ENCODE measurements at regions not wholly inside any gene's neighbourhood (a gene's known extent, or its start where the extent isn't known, plus 50 kb on each side); places are given as distances from the start of the nearest gene placed in this dataset.
"Not testable (repeated sequence)": the region's sequence is repeated elsewhere in the genome, so short reads cannot be mapped to it uniquely, and the experiment has no call there.

DNA sequence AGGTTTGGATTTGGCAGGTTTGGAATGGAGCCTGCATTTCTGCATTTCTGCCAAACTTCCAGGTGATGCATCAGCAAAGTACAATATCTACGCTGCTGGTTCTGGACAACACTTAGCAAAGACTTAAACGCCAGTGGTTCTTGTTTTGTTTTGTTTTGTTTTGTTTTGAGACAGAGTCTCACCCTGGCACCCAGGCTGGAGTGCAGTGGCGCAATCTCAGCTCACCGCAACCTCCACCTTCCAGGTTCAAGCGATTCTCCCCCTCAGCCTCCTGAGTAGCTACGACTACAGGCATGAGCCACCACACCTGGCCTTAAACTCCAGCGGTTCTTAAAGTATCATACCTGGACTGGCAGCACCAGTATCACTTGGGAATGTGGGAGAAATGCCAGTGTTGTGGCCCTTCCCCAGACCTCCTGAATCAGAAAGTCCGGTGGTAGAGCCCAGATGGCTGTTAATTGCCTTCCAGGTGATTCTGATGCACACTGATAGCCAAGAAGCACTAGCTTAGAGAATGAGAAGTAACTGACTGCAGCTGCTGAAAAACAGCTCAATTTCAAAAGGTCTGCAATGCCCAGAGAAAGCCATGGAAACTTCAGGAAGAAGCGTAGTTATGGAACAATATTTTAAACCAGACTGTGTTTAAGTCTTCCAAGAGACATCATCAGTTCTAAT, 114.8 kb upstream of the FOXN3 start:
- 0 out of 2 replicates have a peak, but pooled peaks cover 3% of the 10 kb centered on the region for H3K4me1 ChIP-seq (ENCODE audit: insufficient read depth, low read length)
- H3K36me3 ChIP-seq (ENCODE audit: insufficient read depth, low read length): no peaks in the 10 kb centered on the region; the same call in 1 of the 2 replicates
- no peak overlapping the region for H3K9ac ChIP-seq (ENCODE audit: low read depth, low read length)
- H3K9me3 ChIP-seq (ENCODE audit: control insufficient read depth, insufficient read depth, low read length): no peaks in the 10 kb centered on the region

DNA sequence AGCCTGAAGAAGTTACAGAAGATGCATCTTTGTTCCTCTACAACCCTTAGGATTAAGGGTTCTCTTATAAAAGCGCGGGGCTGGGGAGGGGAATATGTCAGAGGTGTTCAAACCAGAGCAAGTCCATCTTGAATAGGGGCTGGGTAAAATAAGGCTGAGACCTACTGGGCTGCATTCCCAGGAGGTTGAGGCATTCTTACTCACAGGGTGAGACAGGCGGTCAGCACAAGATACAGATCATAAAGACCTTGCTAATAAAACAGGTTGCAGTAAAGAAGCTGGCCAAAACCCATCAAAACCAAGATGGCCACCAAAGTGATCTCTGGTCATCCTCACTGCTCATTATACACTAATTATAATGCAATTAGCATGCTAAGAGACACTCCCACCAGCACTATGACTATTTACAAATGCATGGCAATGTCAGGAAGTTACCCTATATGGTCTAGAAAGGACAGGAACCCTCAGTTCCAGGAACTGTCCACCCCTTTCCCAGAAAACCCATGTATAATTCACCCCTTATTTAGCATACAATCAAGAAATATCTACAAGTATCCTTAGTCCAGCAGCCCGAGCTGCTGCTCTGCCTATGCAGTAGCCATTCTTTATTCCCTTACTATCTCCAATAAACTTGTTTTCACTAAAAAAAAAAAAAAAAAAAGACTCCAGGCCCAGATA, 108.1 kb upstream of the FOXN3 start:
- 0 out of 2 replicates have a peak, but pooled peaks cover 4% of the 10 kb centered on the region for H3K9me3 ChIP-seq (ENCODE audit: control insufficient read depth, insufficient read depth, low read length)
- H3K4me1 ChIP-seq (ENCODE audit: insufficient read depth, low read length): no peaks in the 10 kb centered on the region
- H3K36me3 ChIP-seq (ENCODE audit: insufficient read depth, low read length): no peaks in the 10 kb centered on the region; the same call in 1 of the 2 replicates
- no peak overlapping the region for H3K9ac ChIP-seq (ENCODE audit: low read depth, low read length)

DNA sequence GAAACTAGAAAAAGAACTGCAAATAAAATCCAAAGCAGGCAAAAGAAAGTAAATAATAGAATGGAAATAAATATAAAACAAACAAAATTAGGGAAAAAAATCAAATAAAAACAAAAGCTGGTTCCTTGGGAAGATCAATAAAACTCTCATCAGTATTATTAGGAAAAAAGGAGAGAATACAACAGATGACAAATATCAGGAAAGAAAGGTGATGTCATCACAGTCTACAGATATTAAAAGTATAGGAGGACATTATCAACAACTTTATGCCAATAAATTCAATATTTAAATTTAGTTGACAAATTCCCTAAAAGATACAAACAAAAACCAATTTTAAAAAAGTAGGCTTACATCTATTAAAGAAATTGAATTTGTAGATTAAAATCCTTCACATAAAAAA, 107.4 kb upstream of the FOXN3 start:
- Histone ChIP-seq H3K9ac (ENCODE audit: low read depth, low read length) (no peak overlapping the region), H3K4me1 (ENCODE audit: insufficient read depth, low read length) (no peaks in the 10 kb centered on the region), H3K9me3 (ENCODE audit: control insufficient read depth, insufficient read depth, low read length) (0 out of 2 replicates have a peak, but pooled peaks cover 4% of the 10 kb centered on the region), H3K36me3 (ENCODE audit: insufficient read depth, low read length) (no peaks in the 10 kb centered on the region)

DNA sequence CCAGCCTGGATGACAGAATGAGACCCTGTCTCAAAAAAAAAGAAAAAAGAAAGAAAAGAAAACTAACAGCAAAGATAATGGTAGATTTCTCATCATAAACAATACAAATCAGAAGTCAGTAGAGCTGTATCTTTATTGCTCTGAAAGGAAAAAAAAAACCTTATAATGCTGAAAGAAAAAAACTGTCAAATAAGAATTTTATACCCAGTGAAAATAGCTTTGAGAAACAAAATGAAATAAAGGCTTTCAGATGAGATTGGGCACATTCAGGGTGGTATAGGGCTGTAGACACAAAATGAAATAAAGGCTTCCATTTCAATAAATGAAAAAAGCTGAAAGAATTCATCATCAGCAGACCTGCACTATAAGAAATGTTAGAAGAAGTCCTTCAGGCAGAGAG, 105.0 kb upstream of the FOXN3 start:
- Histone ChIP-seq H3K4me1 (ENCODE audit: insufficient read depth, low read length) (no peaks in the 10 kb centered on the region), H3K9me3 (ENCODE audit: control insufficient read depth, insufficient read depth, low read length) (0 out of 2 replicates have a peak, but pooled peaks cover 4% of the 10 kb centered on the region), H3K36me3 (ENCODE audit: insufficient read depth, low read length) (no peaks in the 10 kb centered on the region), H3K9ac (ENCODE audit: low read depth, low read length) (no peak overlapping the region)

DNA sequence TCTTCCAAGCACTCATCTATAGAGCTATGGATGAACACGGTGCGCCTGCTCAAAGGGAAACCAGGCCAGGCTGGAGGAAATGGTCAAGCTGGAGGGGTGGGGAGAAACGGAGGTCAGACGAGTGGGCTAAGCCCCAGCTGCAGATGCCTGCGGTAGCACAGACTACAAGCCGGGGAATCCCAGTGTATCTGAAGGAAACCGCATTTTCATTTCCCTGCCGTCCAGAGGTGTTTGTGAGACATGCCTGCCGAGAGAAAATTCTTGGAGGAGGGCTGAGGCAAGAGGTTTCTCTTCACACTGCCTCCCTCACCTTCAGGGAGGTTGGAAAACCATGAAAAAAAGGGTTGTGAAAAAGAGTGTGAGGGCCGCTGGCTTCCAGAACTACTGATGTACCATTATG, 102.0 kb upstream of the FOXN3 start:
- no peaks in the 10 kb centered on the region; the same call in 1 of the 2 replicates for H3K36me3 ChIP-seq (ENCODE audit: insufficient read depth, low read length)
- no peaks in the 10 kb centered on the region for H3K4me1 ChIP-seq (ENCODE audit: insufficient read depth, low read length)
- 0 out of 2 replicates have a peak, but pooled peaks cover 4% of the 10 kb centered on the region for H3K9me3 ChIP-seq (ENCODE audit: control insufficient read depth, insufficient read depth, low read length)
- no peak overlapping the region for H3K9ac ChIP-seq (ENCODE audit: low read depth, low read length)

DNA sequence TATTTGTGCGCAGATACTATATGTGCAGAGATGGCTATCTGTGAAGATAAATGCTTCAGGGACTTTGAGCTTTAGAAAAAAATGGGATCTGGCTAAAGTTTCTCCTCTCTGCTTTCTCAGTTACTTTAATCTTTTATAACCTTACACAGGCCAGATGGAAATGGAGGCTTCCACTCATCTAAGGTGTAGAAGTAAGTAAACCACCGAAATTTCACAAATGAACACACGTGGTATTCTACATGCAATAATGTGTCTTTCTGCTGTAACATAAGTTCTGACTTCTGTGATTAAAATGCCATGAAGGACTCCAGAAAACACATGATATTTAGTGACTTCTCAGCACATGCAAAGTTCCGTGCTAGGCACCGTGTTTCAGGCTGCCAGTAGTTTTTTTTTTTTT, 99.1 kb upstream of the FOXN3 start:
- Histone ChIP-seq H3K9ac (ENCODE audit: low read depth, low read length) (no peak overlapping the region), H3K36me3 (ENCODE audit: insufficient read depth, low read length) (no peaks in the 10 kb centered on the region; the same call in none of the 2 replicates)

DNA sequence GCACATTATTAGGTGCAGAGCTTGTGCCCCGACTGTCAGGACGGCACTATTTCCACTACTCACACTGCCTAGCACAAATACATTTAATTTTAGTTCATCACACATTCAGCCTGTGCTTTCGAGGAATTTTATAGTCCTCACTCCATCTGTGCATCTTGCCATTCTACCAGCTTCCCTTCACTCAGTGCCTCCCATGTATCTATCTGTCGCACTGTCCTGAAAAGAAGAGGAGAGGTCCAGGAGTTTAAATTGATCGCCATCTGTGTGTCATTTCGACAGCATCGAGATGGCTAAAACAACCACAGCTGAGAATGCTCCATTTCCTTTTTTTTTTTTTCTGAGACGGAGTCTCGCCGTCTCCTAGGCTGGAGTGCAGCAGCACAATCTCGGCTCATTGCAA, 97.6 kb upstream of the FOXN3 start:
- no peak overlapping the region for H3K9ac ChIP-seq (ENCODE audit: low read depth, low read length)
- H3K9me3 ChIP-seq (ENCODE audit: control insufficient read depth, insufficient read depth, low read length): no peaks in the 10 kb centered on the region
- no peaks in the 10 kb centered on the region; the same call in none of the 2 replicates for H3K36me3 ChIP-seq (ENCODE audit: insufficient read depth, low read length)
- H3K4me1 ChIP-seq (ENCODE audit: insufficient read depth, low read length): peaks cover 13% of the 10 kb centered on the region

More for the DNA sequence above, 99.1 kb upstream of the FOXN3 start:
- Histone ChIP-seq H3K9me3 (ENCODE audit: control insufficient read depth, insufficient read depth, low read length) (no peaks in the 10 kb centered on the region), H3K4me1 (ENCODE audit: insufficient read depth, low read length) (no peaks in the 10 kb centered on the region)

DNA sequence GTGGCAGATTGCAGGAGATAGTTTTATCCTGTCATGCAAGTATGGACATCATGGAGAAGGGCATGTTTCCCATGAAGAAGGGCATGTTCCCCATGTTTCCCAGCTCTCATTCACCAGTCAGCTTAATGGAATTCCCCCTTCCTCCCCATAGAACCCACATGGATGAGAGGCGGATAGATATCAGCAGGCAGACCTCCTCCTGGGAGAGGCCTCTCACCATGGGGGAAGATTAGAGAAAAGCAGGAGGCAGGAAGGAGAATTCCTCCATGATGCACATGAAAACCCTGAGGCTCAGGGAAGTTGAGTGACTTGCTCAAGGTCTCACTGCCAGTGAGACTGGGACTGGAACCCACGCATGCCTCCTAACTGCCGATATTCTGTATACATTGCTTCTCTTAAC, 92.9 kb upstream of the FOXN3 start:
- no peaks in the 10 kb centered on the region for H3K9me3 ChIP-seq (ENCODE audit: control insufficient read depth, insufficient read depth, low read length)
- H3K4me1 ChIP-seq (ENCODE audit: insufficient read depth, low read length): peaks cover 15% of the 10 kb centered on the region
- no peak overlapping the region for H3K9ac ChIP-seq (ENCODE audit: low read depth, low read length)
- no peaks in the 10 kb centered on the region; the same call in 1 of the 2 replicates for H3K36me3 ChIP-seq (ENCODE audit: insufficient read depth, low read length)

DNA sequence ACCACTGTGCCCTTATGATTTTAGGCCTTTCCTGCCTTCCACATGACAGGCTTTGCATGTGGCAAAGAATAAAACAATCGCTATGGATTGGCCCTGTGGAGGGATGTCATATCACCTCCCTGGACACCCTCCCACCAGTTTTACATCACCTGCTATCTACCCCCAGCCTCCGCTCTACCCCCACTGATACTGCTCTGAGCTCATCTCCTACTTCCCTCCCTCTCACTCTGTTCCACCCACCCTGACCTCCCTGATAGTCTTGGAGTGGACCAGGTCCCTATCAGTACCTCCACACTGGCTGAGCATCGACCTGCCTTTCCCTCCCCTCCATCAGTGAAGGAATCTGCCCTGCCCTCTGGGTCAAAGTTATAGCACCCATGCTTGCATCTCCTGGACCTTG, 91.8 kb upstream of the FOXN3 start:
- H3K9me3 ChIP-seq (ENCODE audit: control insufficient read depth, insufficient read depth, low read length): no peaks in the 10 kb centered on the region

DNA sequence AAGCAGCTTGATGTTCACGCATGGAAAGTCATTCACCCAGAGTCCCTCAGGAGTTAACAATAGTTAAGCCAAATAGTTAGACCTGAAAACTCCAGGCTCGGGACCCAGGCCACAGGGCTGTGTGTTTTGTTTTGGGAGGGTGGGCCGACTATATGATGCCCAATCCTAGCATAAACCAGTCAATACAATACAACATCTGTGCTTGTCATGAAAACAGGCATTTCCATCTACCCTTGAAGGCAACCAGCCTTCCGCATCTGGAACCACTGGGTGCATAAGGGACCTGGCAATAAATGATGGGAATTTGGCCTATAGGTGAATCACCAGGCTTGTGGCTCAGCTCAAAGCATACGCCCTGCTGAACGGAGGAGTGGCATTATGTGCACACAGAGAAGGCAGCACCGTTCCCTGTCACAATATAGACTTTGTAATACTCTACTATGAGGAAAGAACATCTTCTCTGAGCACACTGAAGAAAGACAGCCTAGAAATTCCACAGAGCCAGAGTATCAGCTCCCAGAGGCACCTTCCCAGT, 91.0 kb upstream of the FOXN3 start:
- Histone ChIP-seq H3K9me3 (ENCODE audit: control insufficient read depth, insufficient read depth, low read length) (no peaks in the 10 kb centered on the region), H3K9ac (ENCODE audit: low read depth, low read length) (no peak overlapping the region)

More for the DNA sequence above, 91.8 kb upstream of the FOXN3 start:
- Histone ChIP-seq H3K9ac (ENCODE audit: low read depth, low read length) (no peak overlapping the region), H3K36me3 (ENCODE audit: insufficient read depth, low read length) (no peaks in the 10 kb centered on the region; the same call in 1 of the 2 replicates), H3K4me1 (ENCODE audit: insufficient read depth, low read length) (peaks cover 15% of the 10 kb centered on the region)

DNA sequence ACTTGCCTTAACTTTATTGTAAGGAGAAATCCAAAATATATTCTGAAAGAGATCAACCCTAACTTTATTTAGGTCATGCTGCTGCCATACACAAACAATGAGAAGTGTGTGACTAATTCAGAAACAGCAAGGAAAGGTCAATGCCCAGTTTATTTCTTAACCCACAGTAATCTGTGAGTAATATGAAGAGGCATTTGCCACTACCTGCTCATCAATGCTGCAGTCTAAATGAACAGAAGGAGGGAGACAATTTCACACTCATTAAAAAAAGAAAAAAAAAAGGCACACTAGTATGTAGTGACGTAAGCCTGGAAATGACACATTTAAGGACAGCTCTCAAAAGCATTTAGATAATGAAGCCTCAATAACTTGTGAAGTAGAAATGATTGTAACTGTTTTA, 90.5 kb upstream of the FOXN3 start:
- Histone ChIP-seq H3K9me3 (ENCODE audit: control insufficient read depth, insufficient read depth, low read length) (no peaks in the 10 kb centered on the region), H3K36me3 (ENCODE audit: insufficient read depth, low read length) (no peaks in the 10 kb centered on the region; the same call in 1 of the 2 replicates), H3K9ac (ENCODE audit: low read depth, low read length) (no peak overlapping the region), H3K4me1 (ENCODE audit: insufficient read depth, low read length) (peaks cover 15% of the 10 kb centered on the region)

More for the DNA sequence above, 91.0 kb upstream of the FOXN3 start:
- Histone ChIP-seq H3K36me3 (ENCODE audit: insufficient read depth, low read length) (no peaks in the 10 kb centered on the region; the same call in 1 of the 2 replicates), H3K4me1 (ENCODE audit: insufficient read depth, low read length) (peaks cover 15% of the 10 kb centered on the region)

DNA sequence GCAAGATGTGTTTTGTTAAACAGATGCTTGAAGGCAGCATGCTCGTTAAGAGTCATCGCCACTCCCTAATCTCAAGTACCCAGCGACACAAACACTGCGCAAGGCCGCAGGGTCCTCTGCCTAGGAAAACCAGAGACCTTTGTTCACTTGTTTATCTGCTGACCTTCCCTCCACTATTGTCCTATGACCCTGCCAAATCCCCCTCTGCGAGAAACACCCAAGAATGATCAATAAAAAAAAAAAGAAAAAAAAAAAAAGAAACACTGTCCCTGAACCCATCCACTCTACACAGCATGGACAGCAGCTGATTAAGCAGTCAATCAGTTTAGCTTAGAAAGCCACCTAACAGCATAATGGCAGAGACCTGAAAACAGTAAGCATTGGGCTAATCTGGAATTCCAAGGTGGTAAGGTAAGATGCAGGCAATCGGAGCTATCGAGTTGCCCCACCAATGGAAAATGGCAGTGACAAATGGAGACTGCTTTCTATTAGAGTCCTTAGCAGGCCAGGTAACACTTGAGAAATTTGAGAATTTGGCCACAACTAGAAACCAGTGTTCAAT, 89.9 kb upstream of the FOXN3 start:
- H3K9me3 ChIP-seq (ENCODE audit: control insufficient read depth, insufficient read depth, low read length); H3K36me3 ChIP-seq (ENCODE audit: insufficient read depth, low read length); H3K9ac ChIP-seq (ENCODE audit: low read depth, low read length): not testable (repeated sequence)
- H3K4me1 ChIP-seq (ENCODE audit: insufficient read depth, low read length): peaks cover 15% of the 10 kb centered on the region

DNA sequence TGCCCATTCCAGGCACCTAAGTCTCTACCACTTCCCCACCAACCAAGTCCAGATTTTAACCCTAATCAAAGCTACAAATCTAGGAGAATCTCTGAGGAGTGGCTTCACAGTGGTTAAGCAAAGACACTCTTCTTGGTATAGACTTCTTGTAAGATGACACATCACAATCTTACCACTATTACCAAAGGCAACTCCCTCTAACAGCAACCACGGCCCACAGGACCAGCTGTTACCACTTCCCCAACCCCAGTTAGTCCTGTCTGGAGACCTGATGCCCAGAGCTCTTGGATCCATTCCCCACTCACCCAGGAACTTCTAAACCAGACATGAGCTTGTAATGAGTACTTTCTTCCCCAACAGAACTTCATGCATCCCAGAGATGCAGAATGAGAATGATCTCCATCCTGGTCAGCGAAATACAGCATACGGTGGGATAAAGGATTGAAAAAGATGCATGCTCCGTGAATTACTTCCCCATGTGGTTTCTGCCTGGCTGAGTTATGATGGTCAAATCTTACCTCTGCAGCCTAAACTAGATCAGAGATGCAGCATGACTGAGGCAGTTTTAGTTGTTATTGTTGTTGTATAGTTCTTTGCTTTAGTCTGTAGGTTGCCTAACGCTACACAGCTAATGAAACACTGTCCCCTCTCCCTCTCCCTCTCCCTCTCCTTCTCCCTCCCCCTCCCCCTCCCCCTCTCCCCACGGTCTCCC, 87.7 kb upstream of the FOXN3 start:
- Histone ChIP-seq H3K36me3 (ENCODE audit: insufficient read depth, low read length) (peaks cover 3% of the 10 kb centered on the region; the same call in 1 of the 2 replicates), H3K9ac (ENCODE audit: low read depth, low read length) (no peak overlapping the region), H3K4me1 (ENCODE audit: insufficient read depth, low read length) (peaks cover 3% of the 10 kb centered on the region; the same call in 1 of the 2 replicates), H3K9me3 (ENCODE audit: control insufficient read depth, insufficient read depth, low read length) (no peaks in the 10 kb centered on the region)

DNA sequence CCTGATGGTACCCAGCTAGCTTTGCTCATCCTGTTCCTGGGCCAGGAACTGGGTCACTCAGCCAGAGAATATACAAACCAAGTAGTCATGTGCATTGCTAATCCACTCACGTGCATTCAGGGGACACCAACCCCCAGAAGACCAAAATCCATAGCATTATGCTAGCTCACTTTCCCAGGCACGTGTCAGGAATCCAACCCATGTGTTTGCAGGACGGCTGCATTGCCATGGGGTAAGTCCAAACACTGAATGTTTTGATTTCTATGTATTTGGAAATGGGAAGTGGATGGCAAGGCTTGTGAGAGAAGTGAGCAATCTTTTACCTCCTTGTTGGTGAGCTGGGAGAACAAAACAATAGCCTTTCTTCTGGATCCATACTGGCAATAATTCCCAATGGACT, 87.1 kb upstream of the FOXN3 start:
- H3K36me3 ChIP-seq (ENCODE audit: insufficient read depth, low read length): peaks cover 3% of the 10 kb centered on the region; the same call in 1 of the 2 replicates
- H3K9me3 ChIP-seq (ENCODE audit: control insufficient read depth, insufficient read depth, low read length): no peaks in the 10 kb centered on the region
- no peak overlapping the region for H3K9ac ChIP-seq (ENCODE audit: low read depth, low read length)
- no peaks in the 10 kb centered on the region; the same call in 1 of the 2 replicates for H3K4me1 ChIP-seq (ENCODE audit: insufficient read depth, low read length)
